ENCODE measurements at regions not wholly inside any gene's neighbourhood (a gene's known extent, or its start where the extent isn't known, plus 50 kb on each side); places are given as distances from the start of the nearest gene placed in this dataset.

DNA sequence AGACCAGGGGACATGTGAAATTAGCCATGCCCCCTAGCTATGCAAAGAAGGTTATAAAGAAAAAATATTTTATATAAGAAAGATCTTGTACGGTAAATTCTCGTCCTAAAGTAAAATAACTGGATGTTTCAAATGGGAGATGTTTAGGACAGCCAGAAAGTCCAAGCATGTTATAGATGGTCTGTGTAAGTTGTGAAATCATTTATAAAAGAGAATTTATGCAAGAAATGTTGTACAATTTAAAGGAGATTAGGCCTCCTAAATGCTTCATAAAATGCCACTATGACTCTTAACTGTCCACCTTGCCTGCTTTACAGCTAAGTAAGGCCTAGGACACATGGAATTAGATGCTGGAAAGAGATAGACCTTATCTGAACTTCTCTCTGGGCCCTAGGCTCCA is 118.1 kb upstream of the POGK start:
- DNase-seq (ENCODE audit: low read depth in 1 of 2, low spot score in 1 of 2) = no peak
- Histone ChIP-seq H3K27me3 (ENCODE audit: insufficient read depth, poor library complexity, severe bottlenecking) (no peaks in the 10 kb centered on the region), H3K4me3 (replicated peaks; ENCODE audit: insufficient read depth, low read length) (no peak overlapping the region), H3K27ac (replicated peaks) (no peak overlapping the region)
- TF ChIP-seq, protein P1, sequence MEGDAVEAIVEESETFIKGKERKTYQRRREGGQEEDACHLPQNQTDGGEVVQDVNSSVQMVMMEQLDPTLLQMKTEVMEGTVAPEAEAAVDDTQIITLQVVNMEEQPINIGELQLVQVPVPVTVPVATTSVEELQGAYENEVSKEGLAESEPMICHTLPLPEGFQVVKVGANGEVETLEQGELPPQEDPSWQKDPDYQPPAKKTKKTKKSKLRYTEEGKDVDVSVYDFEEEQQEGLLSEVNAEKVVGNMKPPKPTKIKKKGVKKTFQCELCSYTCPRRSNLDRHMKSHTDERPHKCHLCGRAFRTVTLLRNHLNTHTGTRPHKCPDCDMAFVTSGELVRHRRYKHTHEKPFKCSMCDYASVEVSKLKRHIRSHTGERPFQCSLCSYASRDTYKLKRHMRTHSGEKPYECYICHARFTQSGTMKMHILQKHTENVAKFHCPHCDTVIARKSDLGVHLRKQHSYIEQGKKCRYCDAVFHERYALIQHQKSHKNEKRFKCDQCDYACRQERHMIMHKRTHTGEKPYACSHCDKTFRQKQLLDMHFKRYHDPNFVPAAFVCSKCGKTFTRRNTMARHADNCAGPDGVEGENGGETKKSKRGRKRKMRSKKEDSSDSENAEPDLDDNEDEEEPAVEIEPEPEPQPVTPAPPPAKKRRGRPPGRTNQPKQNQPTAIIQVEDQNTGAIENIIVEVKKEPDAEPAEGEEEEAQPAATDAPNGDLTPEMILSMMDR (IDR thresholded peaks at IDR 0.05; ENCODE audit: insufficient read depth, low read length) = no peak
- TF ChIP-seq SPI1 (IDR thresholded peaks at IDR 0.05; ENCODE audit: borderline replicate concordance, low read depth) (no peak), GABPA (IDR thresholded peaks at IDR 0.05; ENCODE audit: low read depth) (no peak), POLR2AphosphoS5 (IDR thresholded peaks at IDR 0.05; ENCODE audit: low read depth) (no peak)
- TF ChIP-seq, protein P2, sequence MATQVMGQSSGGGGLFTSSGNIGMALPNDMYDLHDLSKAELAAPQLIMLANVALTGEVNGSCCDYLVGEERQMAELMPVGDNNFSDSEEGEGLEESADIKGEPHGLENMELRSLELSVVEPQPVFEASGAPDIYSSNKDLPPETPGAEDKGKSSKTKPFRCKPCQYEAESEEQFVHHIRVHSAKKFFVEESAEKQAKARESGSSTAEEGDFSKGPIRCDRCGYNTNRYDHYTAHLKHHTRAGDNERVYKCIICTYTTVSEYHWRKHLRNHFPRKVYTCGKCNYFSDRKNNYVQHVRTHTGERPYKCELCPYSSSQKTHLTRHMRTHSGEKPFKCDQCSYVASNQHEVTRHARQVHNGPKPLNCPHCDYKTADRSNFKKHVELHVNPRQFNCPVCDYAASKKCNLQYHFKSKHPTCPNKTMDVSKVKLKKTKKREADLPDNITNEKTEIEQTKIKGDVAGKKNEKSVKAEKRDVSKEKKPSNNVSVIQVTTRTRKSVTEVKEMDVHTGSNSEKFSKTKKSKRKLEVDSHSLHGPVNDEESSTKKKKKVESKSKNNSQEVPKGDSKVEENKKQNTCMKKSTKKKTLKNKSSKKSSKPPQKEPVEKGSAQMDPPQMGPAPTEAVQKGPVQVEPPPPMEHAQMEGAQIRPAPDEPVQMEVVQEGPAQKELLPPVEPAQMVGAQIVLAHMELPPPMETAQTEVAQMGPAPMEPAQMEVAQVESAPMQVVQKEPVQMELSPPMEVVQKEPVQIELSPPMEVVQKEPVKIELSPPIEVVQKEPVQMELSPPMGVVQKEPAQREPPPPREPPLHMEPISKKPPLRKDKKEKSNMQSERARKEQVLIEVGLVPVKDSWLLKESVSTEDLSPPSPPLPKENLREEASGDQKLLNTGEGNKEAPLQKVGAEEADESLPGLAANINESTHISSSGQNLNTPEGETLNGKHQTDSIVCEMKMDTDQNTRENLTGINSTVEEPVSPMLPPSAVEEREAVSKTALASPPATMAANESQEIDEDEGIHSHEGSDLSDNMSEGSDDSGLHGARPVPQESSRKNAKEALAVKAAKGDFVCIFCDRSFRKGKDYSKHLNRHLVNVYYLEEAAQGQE (IDR thresholded peaks at IDR 0.05; ENCODE audit: insufficient replicate concordance, low read depth) = no peak

DNA sequence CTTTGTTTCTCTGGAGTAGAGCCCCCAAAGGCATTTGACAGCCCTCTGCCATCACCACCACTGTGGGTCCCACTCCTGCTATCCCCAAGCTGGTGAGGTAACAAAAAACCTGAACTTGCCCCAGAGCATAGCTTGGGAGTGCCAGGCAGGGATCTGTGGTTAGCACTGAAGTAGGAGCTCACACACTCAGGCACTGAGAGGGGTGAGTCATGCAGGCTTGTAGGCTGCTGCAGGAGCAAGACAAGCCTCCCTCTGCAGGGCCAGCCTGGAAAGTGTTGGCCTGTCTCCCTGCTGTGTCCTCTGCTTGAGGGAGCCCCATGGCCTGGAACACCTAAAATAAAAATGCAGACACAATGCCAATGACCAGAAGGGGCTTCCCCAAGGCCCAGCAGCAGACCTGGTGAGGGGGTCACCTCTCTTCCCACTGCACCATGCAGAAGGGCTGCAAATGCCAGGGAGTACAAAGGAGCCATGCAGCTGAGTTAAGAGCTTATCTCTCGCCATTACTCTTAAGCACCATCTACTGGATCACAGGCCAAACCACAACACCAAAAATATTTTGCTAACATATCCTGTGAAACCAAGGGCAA is 108.9 kb upstream of the POGK start:
- Histone ChIP-seq H3K4me3 (replicated peaks; ENCODE audit: insufficient read depth, low read length) (no peak overlapping the region), H3K27me3 (ENCODE audit: insufficient read depth, poor library complexity, severe bottlenecking) (no peaks in the 10 kb centered on the region), H3K27ac (replicated peaks) (no peak overlapping the region)
- TF ChIP-seq, protein P1 (IDR thresholded peaks at IDR 0.05; ENCODE audit: insufficient read depth, low read length) = no peak
- TF ChIP-seq POLR2AphosphoS5 (IDR thresholded peaks at IDR 0.05; ENCODE audit: low read depth) (no peak), SPI1 (IDR thresholded peaks at IDR 0.05; ENCODE audit: borderline replicate concordance, low read depth) (no peak), GABPA (IDR thresholded peaks at IDR 0.05; ENCODE audit: low read depth) (no peak)
- TF ChIP-seq, protein P2 (IDR thresholded peaks at IDR 0.05; ENCODE audit: insufficient replicate concordance, low read depth) = no peak
- no peak for DNase-seq (ENCODE audit: low read depth in 1 of 2, low spot score in 1 of 2)

DNA sequence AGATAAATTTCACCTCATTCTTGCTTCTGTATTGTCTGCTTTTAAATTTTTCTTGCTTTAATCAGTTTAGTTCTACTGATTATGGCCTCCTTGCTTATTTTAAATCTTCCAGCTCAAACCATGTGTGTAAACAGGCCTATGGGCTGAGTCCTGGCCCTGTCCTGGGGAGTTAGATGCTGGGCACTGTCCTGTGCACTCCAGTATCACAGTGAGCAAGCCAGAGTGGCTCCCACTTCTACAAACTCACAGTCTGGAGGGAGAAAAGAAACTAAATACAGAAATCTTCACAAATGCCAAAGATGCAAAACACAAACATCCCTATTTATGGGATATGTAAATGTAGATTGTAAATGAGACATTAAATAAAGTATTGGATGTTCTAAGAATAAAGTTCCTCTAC is 101.1 kb upstream of the POGK start:
- Histone ChIP-seq H3K4me3 (replicated peaks; ENCODE audit: insufficient read depth, low read length) (no peak overlapping the region), H3K27me3 (ENCODE audit: insufficient read depth, poor library complexity, severe bottlenecking) (no peaks in the 10 kb centered on the region), H3K27ac (replicated peaks) (no peak overlapping the region)
- DNase-seq (ENCODE audit: low read depth in 1 of 2, low spot score in 1 of 2) = no peak
- TF ChIP-seq POLR2AphosphoS5 (IDR thresholded peaks at IDR 0.05; ENCODE audit: low read depth) (no peak), SPI1 (IDR thresholded peaks at IDR 0.05; ENCODE audit: borderline replicate concordance, low read depth) (no peak), GABPA (IDR thresholded peaks at IDR 0.05; ENCODE audit: low read depth) (no peak)
- TF ChIP-seq, protein P1 (IDR thresholded peaks at IDR 0.05; ENCODE audit: insufficient read depth, low read length) = no peak
- TF ChIP-seq, protein P2 (IDR thresholded peaks at IDR 0.05; ENCODE audit: insufficient replicate concordance, low read depth) = no peak
